ENCODE measurements at regions not wholly inside any gene's neighbourhood (a gene's known extent, or its start where the extent isn't known, plus 50 kb on each side); places are given as distances from the start of the nearest gene placed in this dataset.

DNA sequence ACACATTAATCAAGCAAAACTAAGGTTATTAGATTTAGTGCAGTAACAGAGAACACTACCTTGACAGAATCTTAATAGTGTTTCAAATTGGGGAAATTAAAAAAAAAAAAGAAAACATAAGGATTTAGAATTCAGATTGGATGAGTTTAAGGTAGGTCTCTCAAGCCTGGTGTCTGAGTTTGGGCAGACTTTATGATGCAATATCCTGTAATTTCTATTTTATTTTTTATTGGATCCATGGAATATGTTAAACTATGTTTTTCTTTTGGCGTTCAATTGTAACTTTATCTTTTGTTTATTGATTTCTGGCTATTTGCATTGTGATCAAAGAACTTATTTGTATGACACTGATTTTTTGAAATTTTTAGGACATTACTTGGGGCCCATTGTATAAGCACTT, 394.1 kb upstream of the NETO1 start:
- DNase-seq (ENCODE audit: low read depth in 3 of 3, low spot score in 1 of 3): no peak

DNA sequence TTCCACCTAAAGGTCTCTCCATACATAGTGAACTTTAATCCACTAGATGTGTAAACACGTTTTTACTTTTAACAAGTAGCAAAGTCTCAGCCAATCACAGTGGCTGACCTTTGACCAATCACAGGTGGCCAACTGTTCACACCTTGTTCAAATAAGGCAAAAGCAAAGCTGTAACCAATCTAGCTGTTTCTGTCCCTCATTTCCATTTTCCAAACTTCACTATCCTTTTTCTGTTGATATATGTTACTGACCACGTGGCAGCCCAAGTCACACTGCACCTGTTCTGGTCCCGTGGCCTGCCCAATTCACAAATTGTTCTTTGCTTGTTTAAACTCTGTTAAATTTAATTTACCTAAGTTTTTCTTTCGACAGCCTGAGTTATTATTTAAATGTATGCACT, 393.5 kb upstream of the NETO1 start:
- no peak for DNase-seq (ENCODE audit: low read depth in 3 of 3, low spot score in 1 of 3)

DNA sequence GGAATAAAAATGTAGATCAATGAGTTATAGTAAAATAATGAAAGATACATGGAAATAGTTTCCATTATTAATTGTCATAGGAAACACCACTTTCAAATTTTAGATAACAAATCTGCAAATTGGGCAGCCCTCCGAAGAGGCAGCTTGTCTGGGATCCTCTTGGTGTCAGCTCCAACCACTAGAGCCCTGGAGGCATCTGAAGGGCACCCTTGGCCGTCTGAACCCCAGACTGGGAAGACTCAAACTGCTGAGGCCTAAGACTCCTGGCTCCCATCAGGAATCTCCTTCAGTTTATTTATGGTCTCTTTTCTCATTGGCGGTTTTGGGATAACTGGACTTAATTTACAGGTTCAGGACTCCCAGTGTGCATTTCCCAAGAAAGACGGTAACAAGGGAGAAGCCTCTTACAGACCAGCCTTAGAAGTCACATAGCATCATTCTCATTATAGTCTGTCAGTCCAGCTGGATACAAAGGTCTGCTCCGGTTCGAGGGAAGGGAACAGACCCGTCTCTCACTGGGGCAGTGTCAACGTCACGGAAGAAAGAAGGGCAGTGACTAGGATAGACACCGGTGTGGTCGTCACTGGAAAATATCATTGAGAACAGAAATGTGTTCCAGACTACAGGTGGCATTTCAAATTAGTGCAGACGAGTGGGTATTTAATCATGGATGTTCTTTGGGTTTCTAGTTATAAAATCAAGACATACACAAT, 390.7 kb upstream of the NETO1 start:
- DNase-seq (ENCODE audit: low read depth in 3 of 3, low spot score in 1 of 3): no peak

DNA sequence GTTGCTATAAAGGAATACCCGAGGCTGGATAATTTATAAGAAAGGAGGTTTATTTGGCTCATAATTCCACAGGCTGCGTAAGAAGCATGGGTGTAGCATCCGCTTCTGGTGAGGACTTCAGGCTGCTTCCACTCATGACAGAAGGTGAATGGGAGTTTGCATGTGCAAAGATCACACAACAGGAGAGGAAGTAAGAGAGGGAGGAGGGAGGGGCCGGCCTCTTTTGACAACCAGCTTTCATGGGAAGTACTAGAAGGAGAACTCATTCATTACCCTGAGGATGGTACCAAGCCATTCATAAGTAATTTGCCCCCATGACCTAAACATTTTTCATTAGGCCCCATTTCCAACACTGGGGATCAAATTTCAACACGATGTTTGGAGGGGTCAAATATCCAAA, 386.8 kb upstream of the NETO1 start:
- DNase-seq (ENCODE audit: low read depth in 3 of 3, low spot score in 1 of 3): no peak

DNA sequence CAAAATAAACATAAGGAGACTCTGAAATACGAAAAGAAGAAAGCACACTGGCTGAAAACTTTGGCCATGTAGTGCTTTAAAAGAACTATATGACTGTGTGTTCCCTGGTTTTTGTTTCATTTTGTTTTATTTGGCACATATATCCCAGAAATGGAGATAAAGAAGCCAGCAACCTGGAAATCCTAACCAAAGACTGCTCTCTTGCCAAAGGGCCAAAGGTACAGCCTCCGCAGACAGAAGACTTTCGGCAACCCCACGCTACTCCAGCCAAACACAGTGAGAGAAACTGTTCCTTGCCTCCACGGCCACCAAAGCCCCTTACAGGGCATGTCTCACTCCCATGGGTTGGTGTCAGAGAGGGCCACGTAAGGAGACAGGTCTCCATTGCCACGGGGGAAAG, 381.2 kb upstream of the NETO1 start:
- DNase-seq (ENCODE audit: low read depth in 3 of 3, low spot score in 1 of 3): no peak

DNA sequence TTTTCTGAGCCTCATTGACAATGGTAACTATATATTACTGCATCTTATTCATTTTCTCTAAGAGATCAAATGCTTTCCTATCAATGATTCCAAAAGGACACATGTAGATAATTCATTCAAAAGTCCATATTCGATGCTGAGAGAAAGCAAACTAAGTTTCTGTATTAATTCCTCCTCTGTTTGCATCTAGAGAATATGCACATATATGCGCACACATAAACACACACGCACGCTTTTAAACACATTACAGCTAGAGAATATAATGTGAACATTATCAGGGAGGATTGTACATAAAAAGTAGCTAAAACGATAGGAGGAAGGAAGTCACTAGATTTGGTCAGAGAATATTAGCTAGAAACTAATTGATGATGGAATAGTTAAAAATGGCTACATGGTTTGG, 379.0 kb upstream of the NETO1 start:
- DNase-seq (ENCODE audit: low read depth in 3 of 3, low spot score in 1 of 3): no peak

DNA sequence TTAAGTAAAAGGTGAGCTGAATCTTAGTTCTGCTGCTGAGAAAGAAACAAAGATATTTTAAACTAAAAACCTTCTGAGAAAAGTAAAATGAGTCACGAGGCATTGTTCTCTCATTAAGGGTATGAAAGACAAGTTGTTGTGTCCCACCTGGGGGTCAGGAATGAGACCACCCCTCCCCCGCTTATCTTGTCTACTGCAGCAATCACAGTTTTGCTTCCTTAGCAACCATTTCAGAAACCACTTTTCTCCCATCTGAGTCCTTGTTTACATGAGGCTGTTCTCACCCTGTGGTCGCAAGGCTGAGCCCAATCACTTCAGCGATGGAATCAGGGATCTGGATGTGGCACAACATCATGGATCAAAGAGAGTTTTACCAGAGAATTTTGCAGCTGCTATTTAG, 377.6 kb upstream of the NETO1 start:
- DNase-seq (ENCODE audit: low read depth in 3 of 3, low spot score in 1 of 3): no peak

DNA sequence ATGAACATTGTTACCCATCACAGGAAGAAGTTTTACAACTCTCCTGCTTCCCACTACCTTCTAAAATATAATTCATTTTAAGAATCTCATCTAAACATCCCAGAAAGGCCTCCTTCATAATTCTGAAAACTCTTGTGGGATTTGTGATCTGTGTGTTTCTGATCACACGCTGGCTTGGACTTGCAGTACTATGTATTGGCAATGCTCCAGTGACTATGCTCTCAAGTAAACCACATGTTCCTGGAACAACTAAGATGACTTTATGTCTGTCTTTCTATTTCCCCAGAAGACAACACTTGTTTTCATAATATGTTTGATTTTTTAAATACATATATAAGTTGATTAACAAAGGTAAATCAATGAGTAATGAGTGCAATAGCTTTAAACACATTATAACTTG, 376.6 kb upstream of the NETO1 start:
- no peak for DNase-seq (ENCODE audit: low read depth in 3 of 3, low spot score in 1 of 3)

DNA sequence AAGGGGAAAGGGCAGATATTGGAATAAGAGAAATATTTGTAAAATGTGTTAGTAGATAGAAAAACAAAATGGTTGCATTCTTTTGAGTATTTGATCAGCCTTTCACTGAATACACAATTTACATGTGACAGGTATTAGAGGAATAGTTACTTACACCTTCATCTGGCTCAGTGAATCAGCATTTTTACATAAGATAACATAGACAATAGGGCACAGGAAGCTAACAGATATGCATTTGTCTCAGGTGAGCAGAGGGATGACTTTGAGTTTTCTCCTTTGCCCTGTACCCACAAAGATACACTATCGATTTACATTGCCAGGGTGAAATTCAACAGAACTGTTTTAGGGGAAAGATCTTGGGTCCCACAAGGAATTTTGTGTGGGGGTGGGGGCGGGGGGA, 373.1 kb upstream of the NETO1 start:
- DNase-seq (ENCODE audit: low read depth in 3 of 3, low spot score in 1 of 3): no peak

DNA sequence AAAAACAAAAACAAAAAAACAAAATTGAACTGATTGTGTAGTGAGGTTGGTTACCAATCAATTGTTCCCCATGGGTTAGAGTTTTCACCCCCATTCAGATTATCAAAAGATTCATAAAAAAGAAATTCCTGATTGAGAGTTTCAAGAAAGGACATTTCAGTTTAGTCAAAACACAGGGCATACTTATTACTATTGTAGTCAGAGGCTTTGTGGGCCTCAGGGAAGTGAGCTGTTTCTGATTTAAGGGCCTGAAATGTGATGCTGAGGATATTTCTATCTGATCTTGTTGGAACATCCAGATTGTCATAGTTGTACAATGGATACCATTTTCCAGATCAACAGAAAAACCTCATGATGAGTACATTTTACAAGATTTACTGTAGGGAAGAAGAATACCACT, 368.1 kb upstream of the NETO1 start:
- DNase-seq (ENCODE audit: low read depth in 3 of 3, low spot score in 1 of 3): no peak

DNA sequence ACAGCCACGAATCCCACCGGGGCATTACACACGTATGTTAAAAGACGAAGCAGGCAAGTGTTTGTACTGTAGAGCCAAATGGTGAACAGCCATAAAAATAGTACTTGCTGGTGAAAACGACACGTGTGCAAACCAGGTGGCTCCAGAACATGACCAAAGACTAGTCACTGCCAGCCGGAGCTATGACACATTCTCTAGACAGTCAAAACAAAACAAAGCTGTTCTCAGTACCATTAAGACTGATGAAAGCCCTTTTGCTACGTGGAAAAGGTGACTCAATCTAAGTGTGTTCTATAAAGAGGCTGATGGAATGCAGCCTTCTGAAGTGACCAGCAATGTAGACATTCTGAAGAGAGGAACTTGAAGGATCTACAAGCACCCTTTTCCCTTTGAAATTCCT, 367.7 kb upstream of the NETO1 start:
- no peak for DNase-seq (ENCODE audit: low read depth in 3 of 3, low spot score in 1 of 3)

DNA sequence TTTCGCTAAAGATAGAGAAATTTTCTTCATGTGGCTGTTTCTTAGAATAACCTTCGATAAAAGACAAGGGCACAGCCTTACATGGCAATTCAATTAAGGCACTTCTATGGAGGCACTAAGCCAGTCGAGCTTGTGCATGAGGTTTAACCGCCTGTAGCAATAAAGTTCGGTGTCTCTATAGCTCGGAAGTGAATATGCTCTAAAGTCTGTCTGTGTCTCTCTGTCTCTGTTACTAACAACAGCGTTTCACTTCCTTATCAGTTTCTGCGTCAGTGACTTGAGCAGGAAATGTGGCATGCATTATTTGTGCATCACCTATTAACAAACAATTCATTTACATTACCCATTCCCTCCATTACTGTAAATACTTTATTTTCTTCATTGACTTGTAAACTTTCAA, 365.1 kb upstream of the NETO1 start:
- no peak for DNase-seq (ENCODE audit: low read depth in 3 of 3, low spot score in 1 of 3)

DNA sequence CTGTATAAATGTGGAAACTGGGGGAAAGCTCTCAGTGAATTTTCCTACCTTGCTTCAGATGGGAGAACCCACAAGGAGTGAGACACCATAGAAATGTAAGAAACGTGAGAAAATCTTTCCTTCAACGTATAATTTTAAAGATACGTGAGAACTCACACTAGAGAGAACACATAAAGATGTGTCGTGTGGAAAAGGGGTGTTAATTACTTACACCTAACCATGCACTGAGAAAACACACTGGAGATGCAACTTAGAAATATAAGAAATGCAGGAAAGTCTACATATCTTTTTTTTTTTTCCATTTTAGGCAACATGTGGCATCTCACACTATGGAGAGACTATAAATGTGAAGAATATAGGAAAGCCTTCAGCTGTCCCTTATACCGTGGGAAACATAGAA, 352.9 kb upstream of the NETO1 start:
- no peak for DNase-seq (ENCODE audit: low read depth in 3 of 3, low spot score in 1 of 3)

DNA sequence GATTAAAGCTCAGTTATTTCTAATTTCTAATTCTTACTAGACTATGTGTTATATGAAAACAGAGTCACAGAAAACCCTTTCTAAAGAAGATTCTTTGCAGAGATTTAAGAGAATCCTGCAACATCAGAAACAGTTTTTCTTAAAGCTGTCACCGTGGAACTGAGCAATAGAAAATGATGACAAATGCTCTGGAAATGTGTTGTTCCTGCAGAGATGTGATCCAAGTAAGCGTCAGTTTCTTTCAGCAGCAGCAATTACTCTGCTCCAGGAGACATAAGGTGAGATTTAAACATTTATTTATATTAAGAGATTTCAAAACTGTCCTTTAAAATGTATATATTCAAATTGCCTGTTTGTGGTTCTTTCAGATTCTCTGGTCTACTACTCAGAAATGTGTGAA, 350.5 kb upstream of the NETO1 start:
- DNase-seq (ENCODE audit: low read depth in 3 of 3, low spot score in 1 of 3): no peak

DNA sequence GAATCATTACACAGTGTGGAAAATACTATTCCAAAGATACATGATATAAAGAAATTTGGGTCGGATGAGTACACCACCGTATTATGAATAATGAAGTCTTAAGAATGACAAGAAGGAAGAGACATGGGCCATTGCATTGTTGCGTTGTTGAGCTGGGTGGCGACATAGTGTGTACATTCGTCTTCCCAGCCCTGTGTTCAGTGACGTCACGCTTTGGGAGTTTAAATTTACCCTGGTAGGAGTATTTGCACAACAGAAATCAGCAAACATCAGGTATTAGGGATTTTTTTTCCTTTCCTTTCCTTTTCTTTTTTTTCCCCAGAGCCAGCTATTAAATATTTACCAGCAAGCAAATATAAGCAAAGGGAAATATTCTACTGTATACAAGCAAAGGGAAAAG, 347.2 kb upstream of the NETO1 start:
- DNase-seq (ENCODE audit: low read depth in 3 of 3, low spot score in 1 of 3): no peak

DNA sequence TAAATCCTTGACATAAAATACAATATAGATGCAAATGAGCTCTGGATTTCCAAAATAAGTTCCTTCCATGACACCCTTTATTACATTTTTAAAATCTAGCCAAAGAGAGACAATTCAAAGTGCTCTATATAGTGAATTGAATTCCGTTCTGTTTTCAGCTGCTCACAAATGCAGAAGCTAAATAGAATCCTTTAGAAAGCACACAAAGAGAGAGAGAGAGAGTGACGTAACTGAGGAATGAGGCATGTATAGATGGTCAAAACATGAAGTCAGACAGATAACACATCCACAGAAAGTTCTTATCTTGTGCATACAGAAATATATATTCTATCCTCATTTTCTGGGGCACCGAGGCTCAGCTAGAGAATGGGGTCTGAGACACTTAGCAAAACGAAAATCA, 344.7 kb upstream of the NETO1 start:
- no peak for DNase-seq (ENCODE audit: low read depth in 3 of 3, low spot score in 1 of 3)

DNA sequence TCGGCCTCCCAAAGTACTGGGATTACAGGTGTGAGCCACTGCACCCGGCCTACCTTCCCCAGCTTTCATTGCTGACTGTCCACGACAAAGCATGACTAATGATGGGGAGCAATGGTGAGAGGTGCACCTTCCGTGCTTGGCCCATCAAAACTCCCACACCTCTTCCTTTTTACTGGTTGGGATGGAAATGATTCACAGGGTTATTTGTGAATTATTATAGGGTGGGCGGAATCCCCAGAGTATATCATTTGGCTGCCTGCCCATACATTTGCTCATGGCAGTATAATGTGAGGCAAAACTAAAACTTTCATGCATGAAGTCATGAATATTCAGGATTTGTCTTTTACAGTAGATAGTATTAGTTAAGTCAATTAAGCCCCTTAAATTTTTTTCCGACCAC, 334.2 kb upstream of the NETO1 start:
- DNase-seq (ENCODE audit: low read depth in 3 of 3, low spot score in 1 of 3): no peak

DNA sequence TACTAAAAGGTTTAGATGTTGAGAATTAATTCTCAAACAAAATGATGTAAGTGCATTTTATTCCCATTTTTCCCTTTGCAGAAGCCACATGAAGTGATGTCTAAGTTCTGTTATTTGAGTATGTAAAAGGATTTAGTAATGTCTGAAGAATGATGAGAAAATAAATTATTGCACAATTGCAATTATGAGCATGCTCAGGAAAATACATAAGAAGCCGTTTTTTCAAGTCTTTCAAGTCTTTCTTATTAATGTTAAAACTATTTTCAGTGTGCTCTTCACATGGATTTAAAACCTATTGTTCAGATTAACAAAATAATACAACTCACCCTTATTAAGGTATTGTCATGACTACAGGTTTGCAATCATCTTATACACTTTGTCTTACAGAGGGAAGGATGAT, 331.4 kb upstream of the NETO1 start:
- no peak for DNase-seq (ENCODE audit: low read depth in 3 of 3, low spot score in 1 of 3)

DNA sequence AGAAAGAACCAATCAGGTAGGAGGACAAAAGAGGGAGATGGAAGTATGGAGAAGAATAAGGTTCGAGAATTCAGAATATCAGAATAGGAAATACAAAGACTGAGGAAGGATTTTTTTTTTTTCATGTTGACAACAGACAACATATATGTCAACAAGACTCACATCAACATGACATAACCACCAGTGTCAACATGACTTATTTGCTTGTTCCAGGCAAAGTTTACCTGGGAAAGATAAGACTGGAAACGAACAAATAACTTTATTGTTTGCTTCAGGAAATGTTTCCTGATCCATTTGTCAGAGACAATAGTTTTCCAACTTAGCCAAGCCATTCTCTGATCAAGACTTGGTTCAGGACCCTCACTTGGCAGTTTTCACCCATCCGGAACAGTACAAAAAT, 321.9 kb upstream of the NETO1 start:
- DNase-seq (ENCODE audit: low read depth in 3 of 3, low spot score in 1 of 3): no peak

DNA sequence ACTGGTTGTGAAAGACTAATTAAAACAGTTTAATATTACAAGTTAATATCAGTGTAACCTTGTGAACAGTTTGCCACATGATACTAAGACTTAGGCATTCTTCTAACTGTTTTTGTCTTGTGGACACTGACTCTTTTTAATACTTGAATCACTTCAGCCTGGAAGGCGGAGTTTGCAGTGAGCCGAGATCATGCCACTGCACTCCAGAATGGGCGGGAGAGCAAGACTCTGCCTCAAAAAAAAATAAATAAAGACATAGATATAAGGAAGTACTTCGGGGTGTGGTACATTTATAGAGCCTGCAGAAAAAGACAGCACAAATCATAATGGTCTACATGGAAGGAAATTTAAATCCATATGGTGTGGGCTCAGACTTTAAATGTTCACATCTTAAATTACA, 300.4 kb upstream of the NETO1 start:
- no peak for DNase-seq (ENCODE audit: low read depth in 3 of 3, low spot score in 1 of 3)

DNA sequence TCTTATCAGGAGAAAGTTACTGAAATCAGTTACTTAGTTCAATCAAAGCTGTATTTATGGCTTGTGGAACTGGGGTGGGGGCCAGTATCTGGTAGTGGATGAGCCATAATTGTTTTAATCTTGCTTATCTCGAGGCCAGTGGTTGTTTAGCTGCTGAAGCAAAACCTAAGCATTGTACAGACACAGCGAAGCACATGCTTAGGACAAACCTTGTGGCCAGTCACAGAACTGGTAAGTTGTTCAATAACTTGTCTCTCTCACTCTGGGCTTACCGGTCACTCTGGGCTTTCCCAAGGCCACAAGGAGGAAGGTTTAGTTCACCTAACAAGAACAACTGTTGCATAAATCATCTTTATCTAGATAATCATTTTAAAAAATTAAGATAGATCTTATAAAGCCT, 296.6 kb upstream of the NETO1 start:
- no peak for DNase-seq (ENCODE audit: low read depth in 3 of 3, low spot score in 1 of 3)

DNA sequence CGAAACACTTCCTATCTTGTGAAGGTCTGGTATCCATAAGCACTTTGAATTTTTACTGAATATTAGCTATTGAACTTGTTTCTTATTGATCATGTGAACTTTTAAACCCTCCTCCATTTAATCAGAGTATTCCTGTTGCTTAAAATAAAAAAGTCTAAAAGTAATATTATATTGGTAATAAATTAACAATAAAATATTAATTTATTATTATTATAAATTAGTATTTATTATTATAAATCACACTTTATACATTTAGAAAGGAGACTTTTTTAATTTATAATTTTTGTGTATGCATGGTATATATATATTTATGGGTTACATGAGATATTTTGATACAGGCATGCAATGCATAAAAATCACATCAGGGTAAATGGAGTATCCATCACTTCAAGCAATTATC, 295.4 kb upstream of the NETO1 start:
- no peak for DNase-seq (ENCODE audit: low read depth in 3 of 3, low spot score in 1 of 3)

DNA sequence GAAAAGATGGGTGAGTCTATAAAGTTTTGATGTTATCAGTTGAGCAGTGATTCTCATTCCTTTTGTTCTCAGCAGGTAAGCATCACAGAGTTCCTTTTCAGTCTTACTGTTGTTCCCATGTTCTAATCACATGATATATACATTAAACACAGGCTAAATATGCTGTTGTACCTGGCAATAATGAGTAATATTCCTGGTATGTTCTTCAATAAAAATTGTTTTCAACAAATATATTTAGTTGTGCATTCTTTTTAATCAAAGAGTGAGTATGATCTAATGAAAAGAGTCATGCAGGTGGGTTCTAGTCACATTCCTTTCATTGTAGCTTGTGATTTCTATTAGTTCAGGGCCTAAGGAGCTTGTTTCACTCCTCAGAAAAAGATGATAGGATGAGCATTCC, 288.3 kb upstream of the NETO1 start:
- DNase-seq (ENCODE audit: low read depth in 3 of 3, low spot score in 1 of 3): no peak

DNA sequence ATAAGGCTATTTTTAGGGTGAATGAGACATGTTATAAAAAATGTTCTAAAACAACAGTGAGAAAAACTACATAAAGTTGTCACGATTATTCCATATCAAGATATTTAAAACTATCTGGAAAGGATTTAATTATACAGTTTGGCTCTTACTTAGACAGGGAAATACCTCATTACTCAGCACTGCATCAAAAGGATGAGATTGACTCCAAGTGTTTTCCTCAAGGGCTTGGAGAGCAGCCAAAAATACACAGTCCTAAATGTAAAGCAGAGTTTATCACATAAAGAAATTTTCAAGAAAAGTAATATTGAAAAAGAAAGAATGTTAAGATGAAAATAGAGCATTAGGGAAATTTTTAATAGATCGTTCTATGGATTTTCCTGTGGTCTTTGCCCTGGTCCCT, 285.5 kb upstream of the NETO1 start:
- DNase-seq (ENCODE audit: low read depth in 3 of 3, low spot score in 1 of 3): no peak

Data from stimulated activated CD4-positive, alpha-beta T cell treated with anti-CD3 and anti-CD28 coated beads, TNF-alpha, amount 100 ng/mL, for 1 hour (primary cell).